HG03108 (cell line): ENCODE measurements at regions not wholly inside any gene's neighbourhood (a gene's known extent, or its start where the extent isn't known, plus 50 kb on each side); places are given as distances from the start of the nearest gene placed in this dataset.

Experiments used
- ATAC-seq: cut with Tn5 transposase; IDR thresholded peaks from one replicate; pipeline ENCODE4 v1.9.1; 2021; ENCODE audit warnings: moderate library complexity; ENCODE audit not compliant: unreplicated experiment

DNA sequence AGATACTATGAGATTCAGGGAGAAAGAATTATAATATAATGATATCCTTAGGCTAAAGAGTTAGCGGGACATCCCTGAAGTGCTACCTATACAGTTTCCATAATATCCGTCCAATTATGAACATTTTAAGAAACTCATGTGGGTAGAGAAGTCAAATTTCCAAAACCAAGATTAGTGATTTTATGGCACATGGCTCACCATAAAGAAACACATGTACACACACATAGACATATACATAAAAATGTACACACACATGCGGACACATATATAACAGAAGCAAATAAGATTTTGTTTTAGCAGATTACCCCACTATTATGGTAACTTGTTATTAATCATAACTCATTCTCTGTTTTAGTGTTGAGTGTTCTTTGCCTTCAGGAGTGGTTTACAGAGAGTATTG is 566.7 kb upstream of the NEGR1 start:
- no peak for ATAC-seq

DNA sequence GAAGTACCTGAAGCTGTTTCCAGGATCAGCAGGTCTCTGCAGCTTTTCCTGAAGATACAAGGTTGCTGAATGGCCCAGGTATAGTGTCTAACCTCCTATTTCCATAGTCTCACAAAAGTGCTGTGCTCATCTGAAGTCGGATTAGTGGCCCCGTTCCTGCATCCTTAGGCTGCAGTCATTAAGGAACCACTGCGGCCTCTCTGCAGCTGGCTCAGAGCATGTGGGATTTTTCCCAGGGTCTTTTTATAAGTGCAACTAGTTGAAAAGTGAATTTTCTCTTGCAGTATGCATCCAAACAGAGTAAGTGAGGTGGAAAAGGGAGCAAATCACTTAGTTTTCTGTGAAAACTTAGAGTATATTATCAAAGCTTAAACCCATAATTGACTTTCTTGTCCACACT is 565.3 kb upstream of the NEGR1 start:
- ATAC-seq: no peak

DNA sequence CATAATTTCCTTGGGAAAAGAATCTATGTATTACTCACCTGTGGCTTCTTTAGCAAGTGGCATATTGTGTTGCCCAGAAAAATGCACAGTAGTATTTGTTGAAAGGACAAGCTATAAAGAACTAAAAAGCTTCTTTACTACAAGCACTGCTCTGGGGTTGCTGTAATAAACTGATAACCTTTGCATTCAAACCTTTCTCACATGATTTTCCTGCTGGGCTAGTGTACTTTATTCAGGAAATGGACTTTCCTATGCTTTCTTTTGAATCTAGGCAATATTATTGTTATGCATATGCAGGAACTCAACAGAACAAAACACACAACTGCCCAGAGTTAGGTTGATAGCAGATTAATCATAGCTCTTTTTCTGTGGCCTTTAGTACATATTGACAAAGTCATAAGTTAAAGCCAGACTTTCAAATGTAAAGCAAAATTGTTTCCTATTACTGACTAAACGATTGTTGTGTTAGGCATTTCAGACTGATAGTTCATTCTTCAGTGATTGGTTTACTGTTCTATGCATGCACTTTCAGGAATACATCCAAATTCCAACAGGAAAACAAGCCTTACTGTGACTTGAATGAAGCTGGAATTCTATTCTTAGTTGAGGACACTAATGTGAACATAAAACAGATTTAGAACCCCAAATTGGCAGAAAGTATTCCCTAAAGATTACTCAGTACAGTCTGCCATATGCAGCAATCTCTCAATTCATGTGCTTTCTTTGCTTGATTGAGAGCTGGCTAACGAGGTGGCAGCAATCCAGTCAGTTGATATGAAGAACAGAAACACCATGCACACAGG is 564.3 kb upstream of the NEGR1 start:
- no peak for ATAC-seq

GRCh38 chr1:72845981-72846380 is 563.6 kb upstream of the NEGR1 start:
- ATAC-seq: no peak

DNA sequence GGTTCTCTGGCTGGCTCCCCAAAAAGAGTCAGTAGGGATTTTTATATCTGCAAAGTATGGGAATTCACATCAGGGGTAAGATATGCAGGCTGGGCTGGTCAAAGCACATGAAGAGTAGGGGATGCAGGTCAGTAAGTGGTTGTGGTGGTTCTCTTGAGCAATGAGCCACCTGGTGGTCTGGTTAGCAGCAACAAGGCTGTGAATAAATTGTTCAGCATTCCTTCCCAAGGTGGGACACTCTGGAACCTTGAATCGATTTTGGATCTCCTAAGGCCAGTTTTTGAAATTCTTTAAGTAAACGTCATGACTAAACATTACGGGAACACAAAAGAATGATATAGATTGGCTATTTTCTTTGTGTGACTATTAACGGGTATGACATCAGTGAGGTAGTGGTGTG is 563.0 kb upstream of the NEGR1 start:
- no peak for ATAC-seq

DNA sequence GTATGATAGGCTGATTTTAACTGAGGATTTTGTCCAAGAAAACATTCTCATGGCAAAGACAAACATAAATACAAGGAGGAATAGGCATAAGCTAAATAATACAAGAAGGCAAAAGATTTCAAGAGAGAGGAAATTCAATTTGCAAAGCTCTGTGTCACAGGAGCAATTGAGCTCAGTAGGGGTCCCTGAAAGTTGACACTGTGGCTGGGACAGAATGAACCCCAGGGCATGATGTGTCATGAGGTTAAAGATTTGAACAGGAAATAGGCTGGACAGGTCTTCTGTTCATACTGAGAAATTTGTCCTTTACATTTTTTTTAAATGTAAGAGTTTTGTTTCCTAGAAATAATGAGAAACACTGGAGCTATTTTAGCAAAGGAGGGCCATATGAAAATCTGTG is 555.4 kb upstream of the NEGR1 start:
- ATAC-seq: no peak

DNA sequence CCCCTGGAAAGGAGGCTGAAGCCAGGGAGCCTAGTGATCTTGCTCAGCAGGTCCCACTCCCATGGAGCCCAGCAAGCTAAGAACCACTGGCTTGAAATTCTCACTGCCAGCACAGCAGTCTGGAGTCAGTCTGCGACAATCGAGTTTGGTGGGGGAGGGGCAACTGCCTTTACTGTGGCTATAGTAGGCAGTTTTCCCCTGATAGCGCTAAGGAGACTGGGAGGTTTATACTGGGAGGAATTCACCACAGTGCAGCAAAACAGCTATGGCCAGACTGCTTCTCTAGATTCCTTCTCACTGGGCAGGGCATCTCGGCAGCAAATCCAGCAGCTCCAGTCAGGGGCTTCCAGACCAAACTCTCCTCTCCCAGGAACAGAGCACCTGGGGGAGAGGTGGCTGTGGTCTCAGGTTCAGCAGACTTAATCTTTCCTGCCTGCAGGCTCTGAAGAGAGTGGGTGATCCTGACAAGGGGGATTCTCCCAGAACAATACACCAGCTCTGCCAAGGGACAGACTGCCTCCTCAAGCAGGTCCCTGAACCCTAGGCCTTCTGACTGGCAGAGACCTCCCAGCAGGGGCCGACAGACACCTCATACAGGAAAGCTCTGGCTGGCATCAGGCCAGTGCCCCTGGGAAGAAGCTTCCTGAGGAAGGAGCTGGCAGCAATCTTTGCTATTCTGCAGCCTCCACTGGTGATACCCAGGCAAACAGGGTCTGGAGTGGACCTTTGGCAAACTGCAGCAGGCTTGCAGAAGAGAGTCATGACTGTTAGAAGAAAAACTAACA is 548.5 kb upstream of the NEGR1 start:
- ATAC-seq: no peak

DNA sequence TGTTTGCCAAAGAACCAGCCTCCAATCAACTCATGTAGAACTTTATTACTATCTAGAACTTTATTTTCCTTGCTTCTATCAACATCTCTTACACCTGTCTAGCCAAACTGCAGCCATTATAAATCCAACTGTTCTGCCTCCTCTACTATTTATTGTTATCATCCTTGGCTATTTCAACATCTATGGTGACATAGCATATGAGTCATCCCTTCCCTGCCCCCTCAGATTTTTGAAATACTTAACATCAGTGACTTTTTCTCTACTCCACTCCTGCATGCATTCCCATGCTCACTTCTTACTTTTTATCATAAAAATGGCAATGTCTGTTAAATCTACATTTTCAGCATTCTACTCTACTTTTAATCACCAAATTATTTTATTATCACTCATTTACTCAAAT is 544.9 kb upstream of the NEGR1 start:
- ATAC-seq: no peak

DNA sequence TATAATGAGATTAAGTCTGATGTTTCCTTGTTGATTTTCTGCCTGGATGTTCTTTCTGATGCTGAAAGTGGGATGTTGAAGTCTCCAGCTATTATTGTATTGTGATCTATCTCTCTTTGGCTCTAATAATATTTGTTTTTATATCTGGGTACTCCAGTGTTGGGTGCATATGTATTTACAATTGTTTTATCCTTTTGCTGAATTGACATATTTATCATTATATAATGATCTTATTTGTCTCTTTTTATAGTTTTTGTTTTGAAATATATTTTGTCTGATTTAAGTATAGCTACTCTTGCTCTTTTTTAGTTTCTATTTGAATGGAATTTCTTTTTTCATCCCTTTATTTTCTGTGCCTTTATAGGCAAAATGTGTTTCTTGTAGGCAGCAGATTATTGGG is 522.2 kb upstream of the NEGR1 start:
- ATAC-seq: no peak

DNA sequence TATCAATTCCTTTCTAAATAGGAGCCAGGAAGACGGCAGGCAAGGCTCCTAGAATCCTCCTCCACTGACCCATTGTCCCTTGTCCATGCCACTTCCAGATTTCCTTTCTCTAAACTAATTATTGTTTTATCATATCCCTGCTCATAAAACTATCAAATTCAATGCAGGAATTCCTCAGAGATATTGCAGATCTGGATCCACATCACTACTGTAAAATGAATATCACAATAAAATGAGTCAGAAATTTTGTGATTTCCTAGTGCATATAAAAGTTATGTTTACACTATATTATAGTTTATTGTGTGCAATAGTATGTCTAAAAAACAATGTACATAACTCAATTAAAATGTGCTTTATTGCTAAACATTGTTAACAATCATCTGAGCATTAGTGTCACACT is 498.7 kb upstream of the NEGR1 start:
- ATAC-seq: no peak

- no peak for ATAC-seq
Observed at GRCh38 chr1:72780212-72780611, 497.9 kb upstream of the NEGR1 start.

GRCh38 chr1:72777918-72778317 is 495.6 kb upstream of the NEGR1 start:
- no peak for ATAC-seq

DNA sequence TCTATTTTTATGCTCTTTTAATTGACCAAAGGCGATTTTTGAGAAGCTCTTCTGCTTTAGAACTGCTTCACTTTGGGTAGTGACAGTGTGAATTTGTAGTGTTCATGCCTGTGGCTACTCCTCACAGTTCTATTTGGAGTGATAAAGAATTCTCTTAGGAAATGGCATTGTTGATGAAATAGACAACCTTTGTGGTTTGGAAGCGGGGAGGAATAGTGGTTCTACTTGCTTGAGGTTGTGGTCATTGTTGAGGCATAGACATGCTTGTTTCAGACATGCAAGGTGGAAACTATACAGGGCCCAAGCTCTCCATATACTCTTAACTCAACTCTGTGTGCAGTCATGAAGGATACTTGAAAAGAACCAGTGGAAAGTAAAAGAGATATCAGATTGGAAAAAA is 481.1 kb upstream of the NEGR1 start:
- no peak for ATAC-seq

DNA sequence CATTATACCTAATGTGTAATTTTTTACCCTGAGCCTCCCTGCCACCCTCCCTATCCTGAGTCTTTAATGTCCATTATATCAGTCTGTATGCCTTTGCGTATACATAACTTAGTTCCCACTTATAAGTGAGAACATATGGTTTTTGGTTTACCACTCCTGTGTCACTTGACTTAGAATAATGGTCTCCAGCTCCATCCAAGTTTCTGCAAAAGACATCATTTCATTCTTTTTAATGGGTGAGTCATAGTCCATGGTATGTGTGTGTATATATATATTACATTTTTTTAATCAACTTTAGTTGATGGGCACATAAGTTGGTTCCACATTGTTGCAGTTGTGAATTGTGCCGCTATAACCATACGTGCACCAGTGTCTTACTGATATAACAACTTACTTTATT is 477.1 kb upstream of the NEGR1 start:
- ATAC-seq: no peak

- no peak for ATAC-seq
Observed at GRCh38 chr1:72757843-72758242, 475.5 kb upstream of the NEGR1 start.

- ATAC-seq: no peak
Observed at GRCh38 chr1:72745413-72745812, 463.1 kb upstream of the NEGR1 start.

- no peak for ATAC-seq
Observed at GRCh38 chr1:72734415-72734814, 452.1 kb upstream of the NEGR1 start.

DNA sequence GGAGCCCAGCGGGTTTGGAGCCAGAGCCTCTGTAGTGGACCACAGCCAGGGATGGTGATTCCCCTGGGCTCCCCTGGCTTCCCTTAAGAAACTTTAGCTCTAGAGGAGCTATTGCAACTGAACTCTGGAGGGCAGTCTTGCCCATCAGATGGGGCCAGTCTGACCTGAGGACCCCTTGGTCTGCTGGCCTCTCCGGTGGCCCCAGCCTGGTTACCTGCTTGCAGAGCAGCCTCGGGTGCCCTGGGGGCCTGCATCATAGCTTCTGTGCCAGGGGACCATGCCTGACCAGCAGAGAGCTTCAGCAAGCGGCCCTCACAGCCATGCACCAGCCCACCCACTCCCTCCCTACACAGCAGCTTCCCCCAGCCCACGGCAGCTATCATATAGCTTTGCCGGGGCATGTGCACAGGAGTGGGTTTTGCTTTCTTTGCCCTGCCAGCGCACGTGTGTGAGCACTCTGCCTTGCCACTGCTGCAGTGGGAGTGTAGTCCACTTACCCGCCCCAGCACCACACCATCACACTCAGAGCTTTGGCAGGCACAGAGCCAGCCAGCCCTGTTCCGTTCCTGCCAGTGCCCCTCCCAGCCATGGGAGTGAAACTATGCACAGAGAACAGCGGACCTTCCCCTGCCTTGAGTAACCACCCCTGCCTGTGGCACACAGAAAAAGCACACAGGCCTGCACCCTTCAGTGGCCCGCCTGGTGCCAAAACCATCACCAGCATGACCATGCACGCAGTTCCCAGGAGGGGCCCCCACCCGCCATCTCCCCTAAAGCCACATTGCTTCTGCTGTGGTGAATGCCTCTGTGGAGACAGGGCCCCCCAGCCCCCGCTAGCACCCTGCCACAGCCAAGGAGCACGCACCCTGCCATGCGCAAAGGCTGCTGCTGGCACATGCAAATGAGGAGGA is 442.9 kb upstream of the NEGR1 start:
- ATAC-seq: no peak

GRCh38 chr1:72705921-72706320 is 423.6 kb upstream of the NEGR1 start:
- no peak for ATAC-seq

GRCh38 chr1:72704841-72705477 is 422.6 kb upstream of the NEGR1 start:
- no peak for ATAC-seq

- ATAC-seq: no peak
Observed at GRCh38 chr1:72697410-72697809, 415.1 kb upstream of the NEGR1 start.
